Lung microvascular endothelial cell (primary cell): ENCODE measurements at regions not wholly inside any gene's neighbourhood (a gene's known extent, or its start where the extent isn't known, plus 50 kb on each side); places are given as distances from the start of the nearest gene placed in this dataset.

Experiments
- DNase-seq, 2 donors: peaks; one replicate each; pipeline versions ENCODE4 v3.0.0 to v3.0.0-alpha.2; 2010; ENCODE audit warnings: low read depth in 2 of 2

DNA sequence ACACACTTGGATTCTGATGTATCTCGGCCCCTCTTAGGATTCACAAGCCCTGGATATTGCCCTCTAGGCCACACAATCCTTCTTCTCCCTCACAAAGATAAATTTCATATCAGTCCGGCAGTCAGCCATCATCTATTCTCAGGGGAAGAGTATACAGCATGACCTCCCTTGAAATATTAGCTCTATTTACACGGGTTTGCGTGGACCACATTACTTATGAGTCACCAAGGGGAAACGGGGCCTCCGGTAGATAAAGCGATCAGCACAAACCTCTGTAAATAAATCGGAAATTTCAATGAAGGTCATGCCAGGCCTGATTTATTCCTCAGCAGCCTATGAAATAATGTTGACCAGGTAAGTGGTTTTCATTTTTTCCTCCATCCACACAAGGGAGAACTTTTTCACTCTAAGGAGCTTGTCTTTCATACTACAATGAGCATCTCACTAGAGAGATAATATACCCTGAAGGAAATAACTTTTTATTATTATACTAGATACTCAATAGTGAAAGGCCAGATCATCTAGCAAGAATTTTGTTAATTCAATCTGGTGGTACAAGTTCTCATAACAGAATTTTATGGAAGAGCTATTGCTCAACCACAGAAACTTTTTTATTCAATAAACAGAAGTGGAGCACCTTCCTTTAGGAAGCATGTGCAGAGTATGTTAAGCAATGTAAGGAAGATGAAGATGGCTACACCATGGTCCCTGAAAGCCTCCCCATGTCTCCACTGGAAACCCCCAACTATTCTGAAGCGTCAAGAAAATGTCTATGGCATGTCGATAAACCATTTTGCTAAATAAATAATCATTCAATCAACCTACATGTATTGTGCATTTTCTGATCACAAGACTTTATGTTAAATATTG, 125.2 kb upstream of the PIK3C3 start:
- DNase-seq = no peak

DNA sequence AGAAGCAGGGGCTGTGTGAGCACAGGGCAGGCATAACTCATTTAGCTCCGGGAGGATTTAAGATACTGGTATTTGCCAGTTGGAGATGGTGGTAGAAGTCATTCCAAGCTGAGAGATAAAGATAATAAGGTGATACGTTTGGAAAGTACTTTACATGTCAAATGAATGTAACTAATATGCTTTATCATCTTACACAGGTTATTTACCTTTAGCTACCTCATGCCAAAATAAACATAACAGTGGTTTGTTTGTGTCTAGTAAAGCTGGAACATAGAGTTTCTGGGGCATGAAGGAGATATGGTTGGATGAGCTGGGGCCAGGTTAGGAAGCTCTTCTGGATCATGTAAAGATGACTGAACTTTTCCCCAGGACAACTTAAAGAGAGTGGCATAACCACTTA, 126.9 kb upstream of the PIK3C3 start:
- DNase-seq = no peak

DNA sequence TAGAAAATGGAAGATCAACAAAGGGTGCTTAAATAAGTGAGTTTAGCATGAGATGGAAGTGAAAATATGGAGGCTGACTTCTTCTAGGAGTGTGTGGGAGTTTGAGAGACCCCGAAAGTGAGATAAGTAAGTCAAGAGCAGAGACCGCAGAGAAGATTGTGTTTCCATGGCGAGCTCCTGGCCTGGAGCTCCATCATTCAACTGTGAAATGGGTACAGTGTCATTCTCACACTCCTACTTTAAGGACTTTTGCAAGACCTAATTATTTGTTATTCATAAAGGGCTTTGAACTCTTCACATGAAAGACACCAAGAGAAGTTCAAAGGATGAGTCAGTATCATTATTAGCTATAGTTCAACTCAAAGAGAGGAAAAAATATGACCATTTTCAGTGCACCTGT, 134.2 kb upstream of the PIK3C3 start:
- DNase-seq = no peak

DNA sequence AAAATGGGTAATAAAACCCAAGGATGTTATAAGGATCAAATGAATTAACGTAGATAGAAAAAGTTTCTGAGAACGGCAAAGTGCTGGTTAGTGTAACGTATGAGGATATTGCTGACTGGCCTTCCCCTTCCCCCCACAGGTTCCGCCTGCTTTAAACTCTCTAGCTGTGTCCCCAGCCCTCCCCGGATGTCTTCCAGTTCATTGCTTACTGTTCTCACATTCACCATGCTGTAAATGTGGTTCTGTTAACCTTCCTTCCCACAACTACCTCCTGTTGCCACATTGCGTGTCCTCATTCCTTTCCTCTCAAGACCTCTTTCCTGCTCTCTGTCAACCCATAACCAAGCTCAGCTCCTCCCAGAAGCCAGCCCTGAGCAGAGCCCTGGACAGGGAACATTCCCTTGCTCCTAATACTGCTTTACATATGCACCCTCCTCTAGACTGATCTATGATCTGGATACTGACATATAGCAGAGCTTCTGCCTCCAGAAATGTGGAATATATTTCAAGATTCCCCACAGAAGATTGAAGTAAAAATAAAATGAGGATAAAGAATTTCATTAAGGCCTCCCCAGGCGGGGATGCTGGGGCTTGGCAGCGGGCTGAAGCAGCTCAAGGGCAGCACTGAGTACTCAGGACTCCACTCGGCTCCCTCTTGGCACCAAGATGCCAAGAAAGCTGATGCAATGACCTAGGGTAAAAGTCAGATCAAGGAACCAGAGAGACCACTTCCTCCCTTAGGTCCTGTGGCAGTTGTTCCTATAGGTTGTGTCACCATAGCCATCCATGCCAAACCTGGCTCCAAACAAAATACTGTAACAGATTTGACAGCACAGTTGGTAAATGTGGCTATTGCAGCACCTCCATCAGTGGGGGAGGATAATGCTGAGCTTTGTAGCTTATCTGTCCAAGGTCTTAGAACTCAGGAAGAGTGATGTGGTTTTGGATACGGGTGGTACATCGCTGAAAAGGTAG, 136.4 kb upstream of the PIK3C3 start:
- no peak for DNase-seq

DNA sequence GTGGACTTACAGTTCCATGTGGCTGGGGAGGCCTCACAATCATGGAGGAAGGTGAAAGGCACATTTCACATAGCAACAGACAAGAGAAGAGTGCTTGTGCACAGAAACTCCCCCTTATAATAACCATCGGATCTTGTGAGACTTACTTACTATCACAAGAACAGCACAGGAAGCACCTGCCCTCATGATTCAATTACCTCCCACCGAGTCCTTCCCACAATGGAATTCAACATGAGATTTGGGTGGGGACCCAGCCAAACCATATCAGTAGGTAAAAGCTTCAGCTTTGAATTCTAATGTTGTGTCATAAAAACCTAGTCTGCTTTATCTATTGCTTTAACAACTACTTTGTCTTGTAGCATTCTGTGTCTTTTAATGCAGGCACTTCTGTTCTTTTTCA, 140.4 kb upstream of the PIK3C3 start:
- DNase-seq = no peak

DNA sequence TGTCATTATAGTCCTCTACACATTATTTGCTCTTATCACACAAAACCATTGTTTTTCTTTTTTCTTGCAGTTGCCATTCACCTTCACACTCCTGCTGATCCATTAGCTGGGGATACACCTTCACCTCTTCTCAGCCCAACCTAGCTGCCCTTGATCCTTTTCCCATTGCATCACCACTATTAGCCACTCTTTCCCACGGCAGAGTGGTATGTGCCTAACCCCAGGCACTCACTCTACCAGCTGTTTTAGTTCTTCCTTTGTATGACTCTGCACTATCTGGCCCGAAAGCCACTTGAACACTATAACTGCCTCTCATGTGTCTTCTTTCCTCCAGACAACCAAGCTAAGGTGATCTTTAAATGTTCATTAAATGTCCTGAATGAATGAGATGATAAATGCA, 145.4 kb upstream of the PIK3C3 start:
- no peak for DNase-seq

DNA sequence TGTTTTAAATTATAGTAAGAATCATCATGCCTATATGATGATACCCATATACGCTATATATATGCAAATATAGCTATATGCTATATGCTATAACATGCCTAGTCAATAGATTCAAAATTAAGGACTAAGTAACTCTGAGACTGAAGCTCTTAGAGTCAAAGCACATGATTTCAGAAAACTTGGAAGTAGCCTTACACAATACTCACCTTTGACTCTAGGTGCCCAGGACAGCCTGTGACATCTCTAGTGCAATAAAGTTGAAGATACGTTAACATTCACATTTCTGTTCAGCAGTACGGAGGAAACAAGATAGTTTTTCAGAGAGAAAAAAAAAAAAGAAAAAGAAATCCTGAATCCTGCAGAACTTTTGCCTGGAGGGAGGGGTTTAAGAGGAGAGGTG, 149.7 kb upstream of the PIK3C3 start:
- DNase-seq = no peak

DNA sequence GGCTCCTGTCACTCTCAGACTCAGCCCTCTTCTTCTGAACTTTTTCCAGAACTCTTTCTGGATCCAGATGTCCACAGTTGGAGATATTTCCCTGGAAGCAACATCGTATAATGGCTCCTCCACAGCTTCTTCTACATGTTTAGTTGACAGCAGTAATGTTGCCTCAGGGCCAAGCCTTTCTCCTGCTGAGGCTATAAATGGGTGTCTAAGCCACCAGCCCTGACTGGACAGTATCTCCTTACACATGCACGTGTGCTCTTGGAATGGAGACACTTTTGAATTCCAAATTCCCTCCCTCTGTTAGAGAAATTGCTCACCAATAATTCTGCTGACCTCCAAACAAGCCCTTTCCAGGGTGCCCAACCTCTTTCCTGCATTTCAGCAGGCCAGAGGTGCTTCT, 156.2 kb upstream of the PIK3C3 start:
- DNase-seq = no peak

DNA sequence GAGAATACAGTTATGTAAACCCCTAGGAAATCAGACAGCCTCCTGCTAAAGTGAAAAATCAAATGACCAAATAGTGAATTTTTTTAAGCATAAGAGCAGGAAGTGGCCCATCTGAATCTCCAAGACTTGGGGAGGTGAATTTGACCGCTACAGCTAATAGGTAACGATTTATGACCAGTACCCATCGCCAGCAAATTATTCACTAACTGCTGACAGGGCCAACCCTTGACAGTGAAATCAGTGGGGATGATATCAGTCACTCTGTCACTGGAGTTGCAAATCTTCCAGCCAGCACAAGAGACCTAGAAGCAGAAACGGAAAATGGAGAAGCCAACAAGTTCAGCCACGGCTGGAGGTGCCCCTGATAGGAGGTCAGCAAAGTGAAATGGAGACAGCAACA, 164.3 kb upstream of the PIK3C3 start:
- no peak for DNase-seq

DNA sequence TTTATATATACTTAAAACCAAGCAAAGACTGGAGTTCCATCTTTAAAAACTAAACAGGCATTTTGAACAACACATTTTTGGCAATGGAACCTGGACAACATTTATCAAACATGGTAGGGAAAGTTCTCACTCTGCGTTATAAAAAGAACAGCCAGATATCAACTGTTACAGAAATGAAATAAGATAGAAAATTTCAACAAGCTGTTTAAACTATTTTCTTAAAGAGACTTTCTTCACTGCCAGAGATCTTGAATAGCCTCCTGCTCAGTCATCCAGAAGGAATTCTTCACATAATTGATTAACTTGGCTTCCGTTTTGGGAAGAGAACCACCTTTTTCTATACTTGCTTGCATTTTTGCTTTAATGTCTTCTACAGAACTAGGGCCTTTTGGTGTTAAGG, 166.0 kb upstream of the PIK3C3 start:
- DNase-seq = no peak

DNA sequence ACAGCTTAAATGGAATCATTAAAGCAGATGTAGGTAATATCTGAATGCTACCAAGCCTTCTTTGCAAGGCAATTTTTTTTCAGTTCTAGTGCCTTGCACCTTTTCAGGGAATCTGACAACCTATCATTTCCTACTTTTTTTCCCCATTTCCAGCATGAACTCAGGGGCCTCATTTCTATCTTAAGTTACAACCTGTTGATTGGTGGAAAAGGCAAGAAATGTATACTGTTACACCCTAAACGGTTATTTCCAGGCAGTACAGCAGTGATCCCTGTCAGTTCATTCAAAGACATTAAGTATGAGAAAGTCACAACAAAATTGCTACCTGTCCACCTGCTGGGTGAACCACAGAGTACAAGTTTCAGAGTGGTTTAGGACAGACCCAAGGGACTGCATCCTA, 171.2 kb upstream of the PIK3C3 start:
- no peak for DNase-seq

DNA sequence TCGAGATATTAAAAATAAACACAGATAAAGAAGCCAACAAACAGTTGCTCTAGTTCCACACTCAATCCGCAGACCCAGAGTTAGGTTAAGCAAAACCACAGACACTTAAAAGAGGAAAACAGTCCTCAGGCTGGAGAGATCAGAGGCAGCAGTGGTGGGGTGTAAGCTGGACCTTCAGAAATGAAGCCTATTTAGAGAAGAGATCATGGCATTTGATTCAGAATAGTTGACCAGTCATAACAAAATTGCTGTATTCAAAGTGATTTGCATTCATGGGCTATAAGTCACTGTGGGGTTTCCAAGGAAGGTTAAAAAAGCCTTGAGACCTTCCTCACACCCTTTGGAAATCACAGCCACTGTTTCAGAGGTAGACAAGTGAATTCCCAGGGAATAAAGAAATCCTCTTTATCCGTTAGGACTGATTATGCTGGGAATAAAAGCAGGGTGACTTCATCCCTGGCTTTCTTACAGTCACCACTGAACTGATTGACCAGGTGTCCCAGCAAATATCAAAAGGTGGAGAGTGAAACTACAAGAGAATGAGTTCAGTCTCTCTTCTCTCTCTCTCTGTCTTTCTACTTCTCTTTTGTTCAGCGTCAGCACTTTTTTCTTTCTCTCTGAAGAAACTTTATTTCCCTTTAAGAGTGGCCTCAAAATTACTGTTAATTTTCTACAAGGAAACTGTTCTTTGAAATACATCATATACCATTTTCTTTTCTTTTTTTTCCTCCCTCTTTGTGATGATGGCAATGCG, 171.8 kb upstream of the PIK3C3 start:
- no peak for DNase-seq

DNA sequence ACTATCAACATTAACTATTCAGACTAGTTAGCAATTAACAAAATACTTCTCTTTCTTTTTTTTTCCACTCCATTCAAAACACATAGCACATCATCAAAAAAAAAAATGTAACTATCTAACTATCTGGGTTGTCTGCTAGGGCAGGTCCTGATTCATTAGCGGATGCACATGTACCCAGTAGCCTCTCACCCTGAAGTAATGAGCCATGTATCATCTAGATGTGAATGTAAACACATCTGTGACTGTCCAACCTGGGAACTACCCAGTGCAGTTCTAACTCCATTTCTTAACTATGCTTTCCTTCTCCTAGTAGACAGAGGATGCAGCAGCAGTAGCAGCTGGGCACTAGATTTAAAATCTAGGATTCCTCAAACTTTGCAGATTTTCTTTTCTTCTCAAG, 183.1 kb upstream of the PIK3C3 start:
- no peak for DNase-seq

DNA sequence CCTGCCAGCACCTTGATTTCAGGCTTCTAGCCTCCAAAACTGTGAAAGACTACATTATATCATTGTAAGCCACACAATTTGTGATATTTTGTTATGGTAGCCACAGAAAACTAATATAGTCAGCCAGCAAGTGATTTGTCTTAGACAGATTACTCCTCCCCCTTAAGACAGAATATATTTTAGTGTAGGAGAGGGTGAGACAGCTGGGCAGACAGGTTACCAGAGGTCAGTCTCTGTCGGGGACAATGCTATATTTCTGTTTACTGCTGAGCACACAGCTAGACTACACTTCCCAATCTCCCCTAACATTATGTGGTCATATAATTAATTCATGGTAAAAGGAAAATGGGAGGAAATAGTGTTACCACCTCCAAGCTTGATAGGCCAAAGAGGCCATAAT, 185.8 kb upstream of the PIK3C3 start:
- DNase-seq = no peak

DNA sequence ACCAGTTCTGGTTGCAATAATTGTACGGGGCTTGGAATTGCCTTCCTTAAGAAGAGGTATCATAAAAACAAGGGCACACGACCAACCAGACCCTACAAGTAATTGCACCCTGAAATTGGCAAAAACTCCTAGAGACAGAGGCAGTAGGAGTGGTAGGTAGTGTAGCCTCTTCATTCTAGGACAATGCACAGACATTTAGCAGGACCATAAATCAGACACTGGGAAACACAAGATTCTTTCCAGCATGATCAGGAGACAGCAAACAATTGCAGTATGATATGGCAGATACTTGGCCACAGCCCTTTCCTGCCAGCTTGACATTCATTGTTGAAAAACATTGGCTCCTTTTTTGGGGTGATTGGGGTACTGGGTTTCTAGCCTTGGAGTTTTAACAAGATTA, 186.6 kb upstream of the PIK3C3 start:
- no peak for DNase-seq

DNA sequence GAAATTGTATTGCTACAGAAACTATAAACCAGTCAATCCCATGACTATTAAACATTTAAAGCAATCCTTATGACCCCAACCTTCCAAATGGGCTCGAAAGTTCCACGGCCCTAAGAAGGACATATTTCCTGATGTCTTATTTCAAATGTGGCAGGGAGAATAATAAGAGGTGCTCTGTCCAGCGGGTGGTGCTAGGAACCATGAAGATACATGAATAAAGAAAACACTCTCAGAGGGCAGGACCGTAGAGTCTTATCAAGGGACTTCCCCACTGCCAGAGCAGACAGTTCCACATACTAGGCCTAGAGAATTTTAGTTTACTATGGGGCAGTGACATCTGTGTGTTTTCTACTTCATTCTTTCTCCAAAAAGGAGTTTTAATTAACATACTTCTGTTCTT, 187.1 kb upstream of the PIK3C3 start:
- no peak for DNase-seq

DNA sequence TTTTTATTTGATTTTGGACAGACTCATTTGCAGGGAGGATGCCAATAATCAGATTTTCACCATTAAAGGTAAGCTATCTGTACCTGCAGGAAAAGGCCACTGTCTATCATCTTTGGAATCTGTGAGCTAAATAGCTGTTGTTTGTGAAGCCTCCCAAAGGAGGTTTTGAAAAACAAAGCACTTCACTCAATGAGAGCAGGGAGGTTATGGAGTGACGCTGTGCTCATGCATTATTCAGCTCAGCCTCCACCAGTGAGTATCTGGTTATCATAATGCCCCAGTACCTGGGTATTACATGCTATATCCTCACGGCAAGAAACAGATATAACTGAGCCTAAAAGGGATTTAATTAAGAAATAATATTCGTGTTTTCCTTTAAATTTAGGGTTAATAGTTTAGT, 189.6 kb upstream of the PIK3C3 start:
- DNase-seq = no peak

DNA sequence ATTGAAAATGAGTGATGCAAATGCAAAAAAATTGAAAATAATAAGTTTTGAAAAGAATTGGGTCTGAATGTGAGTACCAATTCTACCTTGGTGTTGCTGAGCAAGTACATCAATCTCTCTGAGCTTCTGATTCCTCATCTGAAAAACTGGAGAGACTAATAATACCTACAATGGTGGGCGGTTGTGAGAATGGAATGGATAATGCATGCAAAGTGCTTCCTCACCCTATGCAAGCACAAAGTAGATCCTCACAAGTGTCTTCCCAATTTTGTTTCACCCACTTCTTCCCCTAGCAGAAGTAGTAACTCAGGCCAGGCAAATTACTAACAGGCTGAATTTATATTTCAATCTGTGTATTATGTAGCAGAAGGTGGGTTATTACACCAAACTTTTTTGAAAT, 191.7 kb upstream of the PIK3C3 start:
- DNase-seq = no peak

DNA sequence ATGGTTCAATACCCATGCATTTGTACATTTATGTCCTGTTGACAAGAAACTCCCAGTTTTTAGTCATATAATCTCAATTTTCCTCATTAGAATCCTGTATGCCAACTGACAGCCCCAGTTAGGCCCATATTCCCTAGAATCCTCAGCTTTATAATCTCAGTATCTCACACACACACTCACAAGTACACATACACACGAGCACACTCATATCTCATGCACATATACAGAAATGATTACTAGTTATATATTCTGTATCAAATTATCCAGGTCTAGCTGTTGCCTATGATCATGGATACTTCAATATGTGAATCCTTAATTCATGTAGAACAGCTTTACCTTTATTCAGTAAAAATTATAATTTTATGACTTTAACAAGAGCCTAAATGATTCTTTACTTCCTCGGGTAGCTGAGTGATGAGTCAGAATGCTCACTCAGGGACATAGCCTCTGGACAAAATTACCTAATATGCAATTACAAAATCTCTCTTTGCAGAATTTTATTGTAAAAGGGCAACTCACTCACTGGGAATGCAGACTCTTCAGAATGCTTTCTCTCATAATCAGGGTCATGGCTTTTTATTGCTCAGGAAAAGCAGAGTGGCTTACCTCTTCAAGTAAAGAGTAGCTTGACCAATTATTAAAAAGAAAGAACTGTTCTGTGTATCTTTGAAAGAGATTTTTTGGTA, 193.6 kb upstream of the PIK3C3 start:
- DNase-seq = no peak

DNA sequence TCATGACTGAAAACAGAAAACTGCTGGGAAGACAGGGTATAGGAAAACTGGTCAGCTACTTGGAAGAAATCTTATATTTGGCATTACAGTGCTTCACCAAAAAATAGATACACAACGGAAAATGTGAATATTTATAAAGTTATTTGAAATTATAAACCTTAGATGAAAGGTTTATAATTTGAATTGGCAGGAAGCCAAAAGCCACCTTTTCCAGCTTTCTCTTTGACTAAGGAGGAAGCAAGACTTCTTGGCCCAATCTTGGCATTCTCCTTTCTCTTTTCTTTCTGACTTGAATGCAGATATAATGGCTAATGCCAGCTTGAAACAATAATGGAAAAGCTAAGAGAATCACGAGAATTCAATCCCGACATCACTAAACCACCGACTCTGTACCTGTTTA, 196.5 kb upstream of the PIK3C3 start:
- no peak for DNase-seq

DNA sequence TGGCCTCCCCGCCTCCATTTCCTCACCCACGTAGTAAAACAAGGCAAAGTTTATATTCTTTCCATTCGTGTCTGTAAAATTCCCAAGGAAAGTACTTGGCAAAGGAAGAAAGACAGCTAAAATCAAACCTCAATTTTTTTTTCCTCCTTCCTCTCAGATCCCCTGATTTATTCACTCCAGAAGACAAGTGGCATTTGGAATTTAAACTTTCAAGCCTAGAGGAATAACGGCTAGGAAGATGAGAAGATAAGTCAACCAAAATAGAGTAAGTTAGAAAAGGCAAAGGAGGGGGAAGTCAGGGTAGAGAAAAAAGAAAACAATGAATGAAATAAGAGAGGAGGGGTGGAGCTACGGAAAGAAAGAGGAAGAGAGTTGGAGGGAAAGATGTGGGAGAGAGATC, 198.9 kb upstream of the PIK3C3 start:
- DNase-seq = no peak
